Keratinocyte (primary cell): ENCODE measurements at regions not wholly inside any gene's neighbourhood (a gene's known extent, or its start where the extent isn't known, plus 50 kb on each side); places are given as distances from the start of the nearest gene placed in this dataset.

Source experiments
- DNase-seq: peaks from one replicate; pipeline ENCODE4 v3.0.0-alpha.2; 2011; ENCODE audit warnings: low read depth, missing footprints, low spot score
- FAIRE-seq: peaks from 2 replicates; lab custom pipeline; 2011; peaks lifted over from hg19 to GRCh38; lab: Jason Lieb, UNC
- H2AFZ ChIP-seq: 2 replicates; pipeline ENCODE4 v1.6.0; 2012; ENCODE audit warnings: low read length, control low read depth, inconsistent platforms; ENCODE audit not compliant: control insufficient read depth
- H3K27ac ChIP-seq: 2 replicates; pipeline ENCODE4 v1.5.1; 2011; ENCODE audit warnings: low read length; ENCODE audit not compliant: control insufficient read depth, insufficient read depth
- H3K27me3 ChIP-seq: 3 replicates; pipeline ENCODE4 v1.6.0; 2011; ENCODE audit warnings: low read length; ENCODE audit not compliant: control insufficient read depth, insufficient read depth; ENCODE audit errors: extremely low read depth
- H3K36me3 ChIP-seq, 2 experiments: 2 replicates in 1 of 2; 3 replicates in 1 of 2; pipeline ENCODE4 v1.5.1; 2011; ENCODE audit warnings: low read length in 2 of 2, mild to moderate bottlenecking in 1 of 2; ENCODE audit not compliant: control insufficient read depth in 2 of 2, insufficient read depth in 2 of 2; ENCODE audit errors: extremely low read depth in 1 of 2
- H3K4me1 ChIP-seq: 3 replicates; pipeline ENCODE4 v1.5.1; 2011; ENCODE audit warnings: low read length; ENCODE audit not compliant: control insufficient read depth, insufficient read depth; ENCODE audit errors: extremely low read depth
- H3K4me2 ChIP-seq: 3 replicates; pipeline ENCODE4 v1.6.0; 2011; ENCODE audit warnings: low read depth, low read length; ENCODE audit not compliant: control insufficient read depth, insufficient read depth; ENCODE audit errors: extremely low read depth
- H3K4me3 ChIP-seq, 3 experiments: fragments of 200-600 bp in 1 of 3; sonication (generic) in 1 of 3; 2 replicates in 2 of 3; 3 replicates in 1 of 3; pipeline ENCODE4 v1.5.1; 2011 to 2016; ENCODE audit warnings: low read length in 3 of 3, mild to moderate bottlenecking in 3 of 3, control low read depth in 2 of 3, inconsistent platforms in 1 of 3, low read depth in 1 of 3, mixed read lengths in 1 of 3, mixed run types in 1 of 3, moderate library complexity in 1 of 3; ENCODE audit not compliant: control insufficient read depth in 2 of 3, insufficient read depth in 2 of 3; ENCODE audit errors: extremely low read depth in 1 of 3
- H3K79me2 ChIP-seq: 2 replicates; pipeline ENCODE4 v1.6.0; 2012; ENCODE audit warnings: low read length; ENCODE audit not compliant: control insufficient read depth, insufficient read depth
- H3K9ac ChIP-seq: 3 replicates; pipeline ENCODE4 v1.6.0; 2011; ENCODE audit warnings: low read length; ENCODE audit not compliant: control insufficient read depth, insufficient read depth; ENCODE audit errors: extremely low read depth
- H3K9me1 ChIP-seq: 3 replicates; pipeline ENCODE4 v1.6.0; 2011; ENCODE audit warnings: low read length; ENCODE audit not compliant: control insufficient read depth, insufficient read depth; ENCODE audit errors: extremely low read depth
- H3K9me3 ChIP-seq: 2 replicates; pipeline ENCODE4 v1.5.1; 2012; ENCODE audit warnings: low read depth, low read length; ENCODE audit not compliant: control insufficient read depth
- H4K20me1 ChIP-seq: 3 replicates; pipeline ENCODE4 v1.6.0; 2011; ENCODE audit warnings: low read length; ENCODE audit not compliant: control insufficient read depth, insufficient read depth; ENCODE audit errors: extremely low read depth
- EZH2 ChIP-seq: IDR thresholded peaks from one replicate; pipeline ENCODE4 v1.6.1; 2012; ENCODE audit warnings: inconsistent platforms, mild to moderate bottlenecking, low read length, moderate library complexity
- dilution Hi-C: fragments of 300-500 bp; cut with MboI; formaldehyde crosslinking; loops from one replicate; pipeline ENCODE4 v1.7.0; 2020; ENCODE audit warnings: low sequenced_read_pairs; ENCODE audit not compliant: extremely low pct_ligation_motif_present
- TF ChIP-seq, protein P1 (sequence below), 3 experiments: IDR thresholded peaks in 1 of 3; conservative IDR thresholded peaks in 1 of 3; optimal IDR thresholded peaks in 1 of 3; 2 replicates in 2 of 3; 3 replicates in 1 of 3; pipeline versions ENCODE3 to v1.5.1; 2011; ENCODE audit warnings: low read length in 3 of 3, mild to moderate bottlenecking in 3 of 3, moderate library complexity in 2 of 3, control low read depth in 1 of 3, inconsistent platforms in 1 of 3; ENCODE audit not compliant: insufficient read depth in 2 of 3; ENCODE audit errors: extremely low read depth in 1 of 3

DNA sequence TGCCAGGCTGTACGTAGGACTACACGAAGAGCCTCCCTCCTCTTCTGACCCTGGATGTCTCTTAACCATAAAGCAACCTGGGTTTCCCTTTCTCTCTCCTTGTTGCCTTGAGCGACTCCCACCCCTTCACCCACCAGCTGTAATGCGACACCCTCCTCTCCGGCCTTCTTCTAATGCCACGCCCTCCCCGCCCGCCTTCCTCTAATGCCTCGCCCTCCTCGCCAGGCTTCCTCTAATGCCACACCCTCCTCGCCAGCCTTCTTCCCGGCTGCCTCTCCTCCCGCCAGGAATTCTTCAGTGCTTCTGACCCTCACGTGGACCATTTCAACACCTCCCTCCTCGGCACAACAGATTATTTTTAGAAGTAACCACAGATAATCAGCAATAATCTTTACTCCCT is 348.5 kb upstream of the SHH start:
- Histone ChIP-seq H3K27ac (no peak overlapping the region), H4K20me1 (no peaks in the 10 kb centered on the region), H3K79me2 (no peaks in the 10 kb centered on the region), H3K4me3 (no peak overlapping the region), H3K9ac (no peak overlapping the region), H3K4me2 (no peak overlapping the region), H3K9me1 (no peaks in the 10 kb centered on the region), H3K27me3 (no peaks in the 10 kb centered on the region), H3K36me3 (no peaks in the 10 kb centered on the region), H2AFZ (no peak overlapping the region), H3K9me3 (peaks cover 3% of the 10 kb centered on the region), H3K4me1 (no peaks in the 10 kb centered on the region)
- FAIRE-seq (no peak), DNase-seq (no peak)
- dilution Hi-C loops, result no loop called here
- TF ChIP-seq, protein P1, sequence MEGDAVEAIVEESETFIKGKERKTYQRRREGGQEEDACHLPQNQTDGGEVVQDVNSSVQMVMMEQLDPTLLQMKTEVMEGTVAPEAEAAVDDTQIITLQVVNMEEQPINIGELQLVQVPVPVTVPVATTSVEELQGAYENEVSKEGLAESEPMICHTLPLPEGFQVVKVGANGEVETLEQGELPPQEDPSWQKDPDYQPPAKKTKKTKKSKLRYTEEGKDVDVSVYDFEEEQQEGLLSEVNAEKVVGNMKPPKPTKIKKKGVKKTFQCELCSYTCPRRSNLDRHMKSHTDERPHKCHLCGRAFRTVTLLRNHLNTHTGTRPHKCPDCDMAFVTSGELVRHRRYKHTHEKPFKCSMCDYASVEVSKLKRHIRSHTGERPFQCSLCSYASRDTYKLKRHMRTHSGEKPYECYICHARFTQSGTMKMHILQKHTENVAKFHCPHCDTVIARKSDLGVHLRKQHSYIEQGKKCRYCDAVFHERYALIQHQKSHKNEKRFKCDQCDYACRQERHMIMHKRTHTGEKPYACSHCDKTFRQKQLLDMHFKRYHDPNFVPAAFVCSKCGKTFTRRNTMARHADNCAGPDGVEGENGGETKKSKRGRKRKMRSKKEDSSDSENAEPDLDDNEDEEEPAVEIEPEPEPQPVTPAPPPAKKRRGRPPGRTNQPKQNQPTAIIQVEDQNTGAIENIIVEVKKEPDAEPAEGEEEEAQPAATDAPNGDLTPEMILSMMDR (optimal IDR thresholded peaks at IDR 0.05 in 1 of 3, IDR thresholded peaks at IDR 0.05 in 1 of 3, conservative IDR thresholded peaks at IDR 0.05 in 1 of 3; ENCODE audit: extremely low read depth in 1 of 3, insufficient read depth in 2 of 3, low read length in 3 of 3), result no peak
- no peak for TF ChIP-seq EZH2

DNA sequence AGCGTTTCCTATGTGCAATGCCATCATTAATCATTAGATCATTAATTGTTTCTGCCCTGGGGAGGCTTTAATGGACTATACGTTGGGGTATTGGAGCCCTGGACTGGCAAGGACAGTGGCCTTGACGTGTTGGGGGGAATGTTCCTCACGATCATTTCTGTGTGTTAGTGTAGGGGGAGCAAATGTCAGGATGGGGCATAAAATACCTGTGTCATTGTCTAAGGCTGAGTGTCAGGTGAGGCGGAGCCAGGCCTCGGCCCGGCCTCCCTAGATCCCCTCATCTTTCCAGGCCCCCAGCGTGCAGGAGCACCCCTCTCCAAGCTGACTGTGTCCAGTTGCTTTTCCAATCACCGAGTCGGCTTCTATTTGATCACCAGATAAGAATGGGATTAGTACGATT is 346.4 kb upstream of the SHH start:
- no peak for FAIRE-seq
- no peak for DNase-seq
- no peaks in the 10 kb centered on the region for H3K79me2 ChIP-seq
- no peaks in the 10 kb centered on the region for H3K9me1 ChIP-seq
- H3K36me3 ChIP-seq, result no peaks in the 10 kb centered on the region
- H4K20me1 ChIP-seq, result no peaks in the 10 kb centered on the region
- H2AFZ ChIP-seq, result no peak overlapping the region
- no peak overlapping the region for H3K4me3 ChIP-seq
- dilution Hi-C loops, result no loop called here
- no peaks in the 10 kb centered on the region for H3K4me1 ChIP-seq
- H3K27ac ChIP-seq, result no peak overlapping the region
- no peaks in the 10 kb centered on the region for H3K27me3 ChIP-seq
- H3K9me3 ChIP-seq, result peaks cover 4% of the 10 kb centered on the region
- no peak overlapping the region for H3K4me2 ChIP-seq
- TF ChIP-seq, protein P1 (optimal IDR thresholded peaks at IDR 0.05 in 1 of 3, IDR thresholded peaks at IDR 0.05 in 1 of 3, conservative IDR thresholded peaks at IDR 0.05 in 1 of 3; ENCODE audit: extremely low read depth in 1 of 3, insufficient read depth in 2 of 3, low read length in 3 of 3), result no peak
- TF ChIP-seq EZH2, result no peak
- no peak overlapping the region for H3K9ac ChIP-seq
